ENCODE measurements at regions not wholly inside any gene's neighbourhood (a gene's known extent, or its start where the extent isn't known, plus 50 kb on each side); places are given as distances from the start of the nearest gene placed in this dataset.
"Not testable (repeated sequence)": the region's sequence is repeated elsewhere in the genome, so short reads cannot be mapped to it uniquely, and the experiment has no call there.

DNA sequence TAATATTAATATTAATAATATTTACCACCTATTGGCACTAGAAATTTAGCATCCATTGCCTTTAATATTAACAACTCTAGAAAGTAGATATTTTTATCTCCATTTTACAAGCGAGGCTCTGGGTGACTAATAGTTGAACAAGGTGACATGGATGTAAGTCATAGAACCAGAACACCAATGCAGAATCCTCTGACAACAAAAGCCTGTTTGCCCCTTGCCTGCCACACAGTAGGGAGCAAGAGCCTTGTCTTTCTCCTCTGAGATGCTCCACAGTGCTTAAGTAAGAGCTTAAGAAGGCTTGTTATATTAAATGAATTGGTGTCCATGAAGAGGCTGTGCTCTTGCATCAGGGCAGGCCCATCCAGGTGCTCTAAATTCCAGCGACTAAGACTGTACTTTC lies 51.2 kb upstream of the LBX1 start:
- no peaks in the 10 kb centered on the region for H3K36me3 ChIP-seq (ENCODE audit: control insufficient read depth in 4 of 4, insufficient read depth in 4 of 4, low read length in 3 of 4)
- ChIA-PET CTCF (no interaction called here), POLR2A (no interaction called here)
- no peaks in the 10 kb centered on the region for H3K9me3 ChIP-seq (ENCODE audit: control extremely low read depth in 1 of 5, control insufficient read depth in 4 of 5, insufficient read depth in 2 of 5, low read depth in 1 of 5, low read length in 4 of 5)
- WGBS (ENCODE audit: insufficient coverage): no CpG with 5 or more reads among the region's 2 CpGs
- DNase-seq: no peak
- no peak overlapping the region for H3K27ac ChIP-seq (ENCODE audit: insufficient read depth in 1 of 2, low read depth in 1 of 2, low read length in 2 of 2, poor library complexity in 1 of 2, severe bottlenecking in 2 of 2)
- H3K4me3 ChIP-seq (ENCODE audit: control insufficient read depth in 1 of 7, extremely low read depth in 1 of 7, insufficient read depth in 4 of 7, low read depth in 2 of 7, low read length in 6 of 7): no peak overlapping the region
- peaks cover 0 to 7% (median 5%) of the 10 kb centered on the region in 4 experiments for H3K4me1 ChIP-seq (ENCODE audit: control extremely low read depth in 1 of 4, control insufficient read depth in 4 of 4, insufficient read depth in 4 of 4, low read length in 3 of 4)
- peaks cover 11 to 58% (median 29%) of the 10 kb centered on the region in 5 experiments for H3K27me3 ChIP-seq (replicated peaks in 2 of 5; ENCODE audit: control insufficient read depth in 4 of 5, insufficient read depth in 5 of 5, low read length in 4 of 5)

GRCh38 chr10:101280921-101281320 lies 51.7 kb upstream of the LBX1 start:
- H3K4me3 ChIP-seq (ENCODE audit: control insufficient read depth in 1 of 7, extremely low read depth in 1 of 7, insufficient read depth in 4 of 7, low read depth in 2 of 7, low read length in 6 of 7); H3K36me3 ChIP-seq (ENCODE audit: control insufficient read depth in 4 of 4, insufficient read depth in 4 of 4, low read length in 3 of 4); DNase-seq; POLR2A ChIA-PET; H3K27ac ChIP-seq (ENCODE audit: insufficient read depth in 1 of 2, low read depth in 1 of 2, low read length in 2 of 2, poor library complexity in 1 of 2, severe bottlenecking in 2 of 2); H3K4me1 ChIP-seq (ENCODE audit: control extremely low read depth in 1 of 4, control insufficient read depth in 4 of 4, insufficient read depth in 4 of 4, low read length in 3 of 4); H3K9me3 ChIP-seq (ENCODE audit: control extremely low read depth in 1 of 5, control insufficient read depth in 4 of 5, insufficient read depth in 2 of 5, low read depth in 1 of 5, low read length in 4 of 5): not testable (repeated sequence)
- peaks cover 11 to 58% (median 29%) of the 10 kb centered on the region in 5 experiments for H3K27me3 ChIP-seq (replicated peaks in 2 of 5; ENCODE audit: control insufficient read depth in 4 of 5, insufficient read depth in 5 of 5, low read length in 4 of 5)
- 80% methylated on average over 1 of the region's 3 CpGs for WGBS (ENCODE audit: insufficient coverage)
- CTCF ChIA-PET: interaction anchor here (1.4 kb wide), 1 partner anchor 11 kb away, joined by 4 read pairs; no protein-coding TSS in a partner anchor

- no CpG with 5 or more reads among the region's 2 CpGs for WGBS (ENCODE audit: insufficient coverage)
- Histone ChIP-seq H3K4me3 (ENCODE audit: control insufficient read depth in 1 of 7, extremely low read depth in 1 of 7, insufficient read depth in 4 of 7, low read depth in 2 of 7, low read length in 6 of 7) (no peak overlapping the region), H3K27me3 (replicated peaks in 2 of 5; ENCODE audit: control insufficient read depth in 4 of 5, insufficient read depth in 5 of 5, low read length in 4 of 5) (peaks cover 10 to 64% (median 36%) of the 10 kb centered on the region in 5 experiments), H3K4me1 (ENCODE audit: control extremely low read depth in 1 of 4, control insufficient read depth in 4 of 4, insufficient read depth in 4 of 4, low read length in 3 of 4) (peaks cover 0 to 7% (median 5%) of the 10 kb centered on the region in 4 experiments), H3K36me3 (ENCODE audit: control insufficient read depth in 4 of 4, insufficient read depth in 4 of 4, low read length in 3 of 4) (no peaks in the 10 kb centered on the region), H3K27ac (ENCODE audit: insufficient read depth in 1 of 2, low read depth in 1 of 2, low read length in 2 of 2, poor library complexity in 1 of 2, severe bottlenecking in 2 of 2) (no peak overlapping the region), H3K9me3 (ENCODE audit: control extremely low read depth in 1 of 5, control insufficient read depth in 4 of 5, insufficient read depth in 2 of 5, low read depth in 1 of 5, low read length in 4 of 5) (no peaks in the 10 kb centered on the region)
- ChIA-PET POLR2A (no interaction called here), CTCF (interaction anchor here (12.5 kb wide), 1 partner anchor 72 kb away, joined by 87 read pairs; no protein-coding TSS in a partner anchor)
- no peak for DNase-seq
Measured at GRCh38 chr10:101282947-101283346, 53.7 kb upstream of the LBX1 start.

DNA sequence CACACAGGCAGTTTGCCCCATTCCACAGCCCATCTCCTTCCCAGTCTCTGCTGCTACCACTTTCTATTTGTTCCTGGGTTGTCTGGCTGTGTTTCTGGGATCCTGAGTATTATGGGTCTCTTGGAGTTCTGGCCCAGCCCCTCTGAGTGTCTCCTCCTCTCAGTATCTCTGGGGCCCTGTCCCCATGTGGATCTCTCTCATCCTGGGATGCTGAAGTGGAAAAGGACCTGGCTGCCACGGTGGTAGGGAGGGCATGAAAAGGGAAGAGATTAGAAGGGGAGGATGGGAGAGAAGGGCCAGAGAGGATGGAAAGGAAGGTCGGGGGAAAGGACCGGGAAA lies 54.5 kb upstream of the LBX1 start:
- H3K27me3 ChIP-seq (replicated peaks in 2 of 5; ENCODE audit: control insufficient read depth in 4 of 5, insufficient read depth in 5 of 5, low read length in 4 of 5): peaks cover 10 to 69% (median 44%) of the 10 kb centered on the region in 5 experiments
- no peak overlapping the region for H3K4me3 ChIP-seq (ENCODE audit: control insufficient read depth in 1 of 7, extremely low read depth in 1 of 7, insufficient read depth in 4 of 7, low read depth in 2 of 7, low read length in 6 of 7)
- H3K36me3 ChIP-seq (ENCODE audit: control insufficient read depth in 4 of 4, insufficient read depth in 4 of 4, low read length in 3 of 4): no peaks in the 10 kb centered on the region
- no peak for DNase-seq
- H3K9me3 ChIP-seq (ENCODE audit: control extremely low read depth in 1 of 5, control insufficient read depth in 4 of 5, insufficient read depth in 2 of 5, low read depth in 1 of 5, low read length in 4 of 5): no peaks in the 10 kb centered on the region
- CTCF ChIA-PET: interaction anchor here (12.5 kb wide), 1 partner anchor 73 kb away, joined by 87 read pairs; no protein-coding TSS in a partner anchor
- peaks cover 0 to 7% (median 5%) of the 10 kb centered on the region in 4 experiments for H3K4me1 ChIP-seq (ENCODE audit: control extremely low read depth in 1 of 4, control insufficient read depth in 4 of 4, insufficient read depth in 4 of 4, low read length in 3 of 4)
- no peak overlapping the region for H3K27ac ChIP-seq (ENCODE audit: insufficient read depth in 1 of 2, low read depth in 1 of 2, low read length in 2 of 2, poor library complexity in 1 of 2, severe bottlenecking in 2 of 2)
- 5% methylated on average over 3 of the region's 3 CpGs for WGBS (ENCODE audit: insufficient coverage)
- POLR2A ChIA-PET: no interaction called here

DNA sequence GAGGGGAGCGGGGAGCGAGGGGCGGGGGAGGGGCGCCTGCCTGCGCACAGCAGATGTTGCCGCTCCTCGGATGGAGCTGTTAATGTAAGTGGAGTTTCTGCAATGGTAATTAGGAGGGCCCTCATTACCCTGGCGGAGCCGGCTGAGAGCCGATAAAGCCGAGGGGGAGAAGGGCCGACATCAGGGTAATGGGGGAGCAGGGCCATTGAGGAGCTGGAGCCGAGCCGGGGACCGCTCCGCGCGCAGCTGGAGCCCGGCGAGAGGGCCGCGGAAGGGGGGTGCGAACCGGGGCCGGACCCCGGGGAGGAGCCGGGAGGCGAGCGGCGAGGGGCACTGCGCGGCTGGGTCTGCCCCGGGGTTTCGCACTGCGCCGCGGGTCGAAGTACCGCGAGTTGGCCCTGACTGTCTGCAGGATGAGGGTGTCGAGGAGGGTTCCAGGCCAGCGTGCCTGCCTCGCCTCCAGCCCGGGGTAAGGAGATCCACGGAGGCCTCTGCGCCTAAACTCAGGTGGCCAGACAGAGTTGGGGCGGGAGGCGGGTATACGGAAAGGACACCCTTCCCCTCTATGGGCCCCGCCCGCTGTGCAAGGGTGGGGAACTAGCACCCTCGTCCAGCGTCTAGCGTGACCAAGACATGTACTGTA lies 55.0 kb upstream of the LBX1 start:
- 4% methylated on average over 48 of the region's 54 CpGs for WGBS (ENCODE audit: insufficient coverage)
- H3K4me1 ChIP-seq (ENCODE audit: control extremely low read depth in 1 of 4, control insufficient read depth in 4 of 4, insufficient read depth in 4 of 4, low read length in 3 of 4): peaks cover 0 to 7% (median 5%) of the 10 kb centered on the region in 4 experiments
- POLR2A ChIA-PET: no interaction called here
- H3K9me3 ChIP-seq (ENCODE audit: control extremely low read depth in 1 of 5, control insufficient read depth in 4 of 5, insufficient read depth in 2 of 5, low read depth in 1 of 5, low read length in 4 of 5): no peaks in the 10 kb centered on the region
- no peak for DNase-seq
- CTCF ChIA-PET: interaction anchor here (1.2 to 12.5 kb wide), 6 partner anchors 8 to 73 kb away, joined by 3 to 87 read pairs (median 4); no protein-coding TSS in a partner anchor
- peak overlapping the region in 2 of 7 experiments; percentile 28 to 37 for H3K4me3 ChIP-seq (ENCODE audit: control insufficient read depth in 1 of 7, extremely low read depth in 1 of 7, insufficient read depth in 4 of 7, low read depth in 2 of 7, low read length in 6 of 7)
- H3K36me3 ChIP-seq (ENCODE audit: control insufficient read depth in 4 of 4, insufficient read depth in 4 of 4, low read length in 3 of 4): no peaks in the 10 kb centered on the region
- H3K27me3 ChIP-seq (replicated peaks in 2 of 5; ENCODE audit: control insufficient read depth in 4 of 5, insufficient read depth in 5 of 5, low read length in 4 of 5): peaks cover 8 to 74% (median 48%) of the 10 kb centered on the region in 5 experiments
- no peak overlapping the region for H3K27ac ChIP-seq (ENCODE audit: insufficient read depth in 1 of 2, low read depth in 1 of 2, low read length in 2 of 2, poor library complexity in 1 of 2, severe bottlenecking in 2 of 2)

GRCh38 chr10:101284744-101285463 lies 55.6 kb upstream of the LBX1 start:
- H3K4me1 ChIP-seq (ENCODE audit: control extremely low read depth in 1 of 4, control insufficient read depth in 4 of 4, insufficient read depth in 4 of 4, low read length in 3 of 4): peaks cover 0 to 7% (median 5%) of the 10 kb centered on the region in 4 experiments
- H3K36me3 ChIP-seq (ENCODE audit: control insufficient read depth in 4 of 4, insufficient read depth in 4 of 4, low read length in 3 of 4): no peaks in the 10 kb centered on the region
- no peak for DNase-seq
- H3K27ac ChIP-seq (ENCODE audit: insufficient read depth in 1 of 2, low read depth in 1 of 2, low read length in 2 of 2, poor library complexity in 1 of 2, severe bottlenecking in 2 of 2): no peak overlapping the region
- peaks cover 8 to 80% (median 53%) of the 10 kb centered on the region in 5 experiments for H3K27me3 ChIP-seq (replicated peaks in 2 of 5; ENCODE audit: control insufficient read depth in 4 of 5, insufficient read depth in 5 of 5, low read length in 4 of 5)
- H3K4me3 ChIP-seq (ENCODE audit: control insufficient read depth in 1 of 7, extremely low read depth in 1 of 7, insufficient read depth in 4 of 7, low read depth in 2 of 7, low read length in 6 of 7): peak overlapping the region in 2 of 7 experiments; percentile 28 to 37
- POLR2A ChIA-PET: no interaction called here
- CTCF ChIA-PET: interaction anchor here (0.9 to 12.5 kb wide), 8 partner anchors 9 to 74 kb away, joined by 3 to 87 read pairs (median 4); no protein-coding TSS in a partner anchor
- WGBS (ENCODE audit: insufficient coverage): 17% methylated on average over 6 of the region's 7 CpGs
- H3K9me3 ChIP-seq (ENCODE audit: control extremely low read depth in 1 of 5, control insufficient read depth in 4 of 5, insufficient read depth in 2 of 5, low read depth in 1 of 5, low read length in 4 of 5): no peaks in the 10 kb centered on the region

Data from common myeloid progenitor, CD34-positive (primary cell).